Panc1 (cell line): ENCODE measurements at regions not wholly inside any gene's neighbourhood (a gene's known extent, or its start where the extent isn't known, plus 50 kb on each side); places are given as distances from the start of the nearest gene placed in this dataset.

Source experiments
- ATAC-seq: fragments of 200-7000 bp; cut with Tn5 transposase; 2 replicates; pipeline ENCODE4 v1.9.1; 2020; ENCODE audit warnings: mild to moderate bottlenecking, moderate library complexity
- BruUV-seq: library from RNA; stranded (reverse); fragments of 400-500 nt; replicated peaks from 2 replicates; lab custom pipeline; 2021; lab: Mats Ljungman, UMichigan
- CTCF ChIA-PET: fragments of 300-600 bp; sonication (Branson Sonifier 250); formaldehyde crosslinking; loops from one replicate; lab custom pipeline; 2022; ENCODE audit warnings: antibody characterized with exemption; lab: Charles Lee
- POLR2A ChIA-PET: fragments of 300-600 bp; sonication (Branson Sonifier 250); formaldehyde crosslinking; loops from one replicate; lab custom pipeline; 2022; ENCODE audit warnings: antibody characterized with exemption; lab: Charles Lee
- DNase-seq: peaks from one replicate; pipeline ENCODE4 v3.0.0-alpha.2; 2010; ENCODE audit warnings: low read depth, low spot score
- H3K27ac ChIP-seq: 2 replicates; pipeline ENCODE4 v1.5.1; 2011; ENCODE audit warnings: mild to moderate bottlenecking, low read length, inconsistent platforms
- H3K27me3 ChIP-seq: fragments of 200-500 bp; sonication (Bioruptor generic); 2 replicates; pipeline ENCODE4 v1.6.0; 2014; ENCODE audit warnings: low read length, inconsistent platforms; ENCODE audit not compliant: control insufficient read depth, insufficient read depth
- H3K36me3 ChIP-seq: fragments of 200-500 bp; sonication (Bioruptor generic); 2 replicates; pipeline ENCODE4 v1.5.1; 2014; ENCODE audit warnings: inconsistent platforms, mild to moderate bottlenecking, low read length, moderate library complexity; ENCODE audit not compliant: control insufficient read depth, insufficient read depth
- H3K4me1 ChIP-seq: 2 replicates; pipeline ENCODE4 v1.5.1; 2011; ENCODE audit warnings: inconsistent platforms, mild to moderate bottlenecking, low read length, moderate library complexity; ENCODE audit not compliant: control insufficient read depth, insufficient read depth
- H3K4me3 ChIP-seq, 2 experiments: 2 replicates each; pipeline ENCODE4 v1.5.1; 2011 to 2012; ENCODE audit warnings: low read depth in 2 of 2, low read length in 2 of 2, mild to moderate bottlenecking in 2 of 2, inconsistent platforms in 1 of 2, moderate library complexity in 1 of 2
- H3K9me3 ChIP-seq: fragments of 200-500 bp; sonication (Bioruptor generic); 2 replicates; pipeline ENCODE4 v1.5.1; 2014; ENCODE audit warnings: low read depth, mild to moderate bottlenecking, inconsistent platforms, low read length, moderate library complexity; ENCODE audit not compliant: control insufficient read depth, insufficient read depth
- POLR2AphosphoS5 ChIP-seq: IDR thresholded peaks from 2 replicates; pipeline ENCODE4 v1.6.1; 2012; ENCODE audit warnings: mild to moderate bottlenecking, low read depth, low read length, moderate library complexity
- REST ChIP-seq, 2 experiments: IDR thresholded peaks; 2 replicates each; pipeline ENCODE4 v1.6.1; 2011 to 2012; ENCODE audit warnings: low read depth in 2 of 2, control low read depth in 1 of 2, low read length in 1 of 2, mild to moderate bottlenecking in 1 of 2, moderate library complexity in 1 of 2; ENCODE audit not compliant: insufficient read depth in 1 of 2
- SIN3A ChIP-seq: IDR thresholded peaks from 2 replicates; pipeline ENCODE4 v1.6.1; 2012; ENCODE audit warnings: low read depth, mild to moderate bottlenecking, low read length, moderate library complexity, borderline replicate concordance; ENCODE audit not compliant: insufficient read depth
- TCF7L2 ChIP-seq: IDR thresholded peaks from 2 replicates; pipeline ENCODE4 v1.6.1; 2011; ENCODE audit warnings: mild to moderate bottlenecking, low read depth, low read length, inconsistent platforms
- in situ Hi-C: cut with HindIII; loops from 2 replicates; pipeline ENCODE4 v1.10.0; 2016; ENCODE audit warnings: low sequenced_read_pairs, low pct_unique_long_range_greater_than_20kb
- intact Hi-C: fragments of 100-400 bp; cut with micrococcal nuclease; formaldehyde crosslinking; loops from one replicate; pipeline ENCODE4 v1.10.0; 2022; ENCODE audit not compliant: unreplicated experiment
- TF ChIP-seq, protein P1 (sequence below): fragments of 450-650 bp; IDR thresholded peaks from 2 replicates; pipeline ENCODE4 v1.5.1; 2017; ENCODE audit warnings: mild to moderate bottlenecking

- H3K36me3 ChIP-seq = no peaks in the 10 kb centered on the region
- H3K4me1 ChIP-seq = no peaks in the 10 kb centered on the region
- H3K9me3 ChIP-seq = no peaks in the 10 kb centered on the region
- DNase-seq (no peak), ATAC-seq (no peak)
- in situ Hi-C loops = no loop called here
- H3K4me3 ChIP-seq = no peak overlapping the region
- H3K27me3 ChIP-seq = no peaks in the 10 kb centered on the region
- ChIA-PET POLR2A (no interaction called here), CTCF (no interaction called here)
- H3K27ac ChIP-seq = no peak overlapping the region
- intact Hi-C loops = no loop called here
- BruUV-seq = no TSS peak
- TF ChIP-seq TCF7L2 (no peak), POLR2AphosphoS5 (no peak), SIN3A (no peak), REST (IDR thresholded peaks at IDR 0.05; ENCODE audit: insufficient read depth in 1 of 2, low read depth in 2 of 2, low read length in 1 of 2) (no peak)
- TF ChIP-seq, protein P1, sequence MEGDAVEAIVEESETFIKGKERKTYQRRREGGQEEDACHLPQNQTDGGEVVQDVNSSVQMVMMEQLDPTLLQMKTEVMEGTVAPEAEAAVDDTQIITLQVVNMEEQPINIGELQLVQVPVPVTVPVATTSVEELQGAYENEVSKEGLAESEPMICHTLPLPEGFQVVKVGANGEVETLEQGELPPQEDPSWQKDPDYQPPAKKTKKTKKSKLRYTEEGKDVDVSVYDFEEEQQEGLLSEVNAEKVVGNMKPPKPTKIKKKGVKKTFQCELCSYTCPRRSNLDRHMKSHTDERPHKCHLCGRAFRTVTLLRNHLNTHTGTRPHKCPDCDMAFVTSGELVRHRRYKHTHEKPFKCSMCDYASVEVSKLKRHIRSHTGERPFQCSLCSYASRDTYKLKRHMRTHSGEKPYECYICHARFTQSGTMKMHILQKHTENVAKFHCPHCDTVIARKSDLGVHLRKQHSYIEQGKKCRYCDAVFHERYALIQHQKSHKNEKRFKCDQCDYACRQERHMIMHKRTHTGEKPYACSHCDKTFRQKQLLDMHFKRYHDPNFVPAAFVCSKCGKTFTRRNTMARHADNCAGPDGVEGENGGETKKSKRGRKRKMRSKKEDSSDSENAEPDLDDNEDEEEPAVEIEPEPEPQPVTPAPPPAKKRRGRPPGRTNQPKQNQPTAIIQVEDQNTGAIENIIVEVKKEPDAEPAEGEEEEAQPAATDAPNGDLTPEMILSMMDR = no peak
These were observed 171.2 kb upstream of the PPP2R2B start for GRCh38 chr5:147049764-147050163.

DNA sequence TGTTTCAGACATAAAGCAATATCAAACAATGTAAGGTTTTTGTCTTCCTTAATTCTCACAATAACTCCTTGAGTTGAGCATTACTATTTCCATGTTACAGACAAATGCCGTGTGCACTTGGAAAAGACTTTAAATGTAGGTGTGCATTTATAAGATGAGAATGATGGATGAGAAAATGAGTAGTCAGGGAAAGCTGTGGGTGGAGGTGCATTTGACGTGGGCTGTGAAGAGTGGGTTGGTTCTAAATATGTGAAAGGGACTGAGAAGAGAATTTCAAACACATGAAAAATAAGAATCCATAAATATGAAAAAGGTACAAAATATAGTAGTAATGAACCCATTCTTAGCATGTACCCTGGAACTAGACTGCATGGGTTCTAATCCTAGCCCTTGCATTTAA, 171.6 kb upstream of the PPP2R2B start:
- H3K36me3 ChIP-seq = no peaks in the 10 kb centered on the region
- intact Hi-C loops = no loop called here
- H3K27me3 ChIP-seq = no peaks in the 10 kb centered on the region
- BruUV-seq = no TSS peak
- CTCF ChIA-PET = no interaction called here
- no peak for TF ChIP-seq POLR2AphosphoS5
- TF ChIP-seq, protein P1 = no peak
- no peak for TF ChIP-seq SIN3A
- TF ChIP-seq TCF7L2 = no peak
- no peak for TF ChIP-seq REST (IDR thresholded peaks at IDR 0.05; ENCODE audit: insufficient read depth in 1 of 2, low read depth in 2 of 2, low read length in 1 of 2)
- no peak overlapping the region for H3K4me3 ChIP-seq
- no peaks in the 10 kb centered on the region for H3K9me3 ChIP-seq
- no peaks in the 10 kb centered on the region for H3K4me1 ChIP-seq
- POLR2A ChIA-PET = no interaction called here
- in situ Hi-C loops = no loop called here
- DNase-seq = no peak
- no peak overlapping the region for H3K27ac ChIP-seq
- no peak for ATAC-seq
